Astrocyte (in vitro differentiated cells and primary cell): ENCODE measurements at regions not wholly inside any gene's neighbourhood (a gene's known extent, or its start where the extent isn't known, plus 50 kb on each side); places are given as distances from the start of the nearest gene placed in this dataset.

Experiments used
- DNase-seq: peaks from one replicate; pipeline ENCODE4 v3.0.0-alpha.2; 2010; ENCODE audit warnings: low read depth
- FAIRE-seq: peaks from 2 replicates; lab custom pipeline; 2011; peaks lifted over from hg19 to GRCh38; lab: Jason Lieb, UNC
- H2AFZ ChIP-seq: 2 replicates; pipeline ENCODE4 v1.6.0; 2012; ENCODE audit warnings: low read depth, low read length, inconsistent platforms
- H3K27ac ChIP-seq: 2 replicates; pipeline ENCODE4 v1.5.1; 2011; ENCODE audit warnings: low read depth, low read length, inconsistent platforms
- H3K27me3 ChIP-seq: 2 replicates; pipeline ENCODE4 v1.6.0; 2011; ENCODE audit warnings: low read length, inconsistent platforms; ENCODE audit not compliant: insufficient read depth
- H3K36me3 ChIP-seq: 2 replicates; pipeline ENCODE4 v1.5.1; 2011; ENCODE audit warnings: low read length, inconsistent platforms; ENCODE audit not compliant: insufficient read depth
- H3K4me1 ChIP-seq: 2 replicates; pipeline ENCODE4 v1.5.1; 2011; ENCODE audit warnings: low read length, inconsistent platforms; ENCODE audit not compliant: insufficient read depth
- H3K4me2 ChIP-seq: 2 replicates; pipeline ENCODE4 v1.6.0; 2012; ENCODE audit warnings: low read length, inconsistent platforms
- H3K4me3 ChIP-seq: 2 replicates; pipeline ENCODE4 v1.5.1; 2011; ENCODE audit warnings: low read depth, mild to moderate bottlenecking, low read length, inconsistent platforms; ENCODE audit not compliant: insufficient read depth
- H3K79me2 ChIP-seq: 2 replicates; pipeline ENCODE4 v1.6.0; 2012; ENCODE audit warnings: mild to moderate bottlenecking, low read length, inconsistent platforms; ENCODE audit not compliant: insufficient read depth
- H3K9ac ChIP-seq: 2 replicates; pipeline ENCODE4 v1.6.0; 2012; ENCODE audit warnings: mild to moderate bottlenecking, low read length, inconsistent platforms
- H3K9me3 ChIP-seq: 2 replicates; pipeline ENCODE4 v1.5.1; 2012; ENCODE audit warnings: low read depth, mild to moderate bottlenecking, low read length, inconsistent platforms; ENCODE audit not compliant: insufficient read depth
- H4K20me1 ChIP-seq: 2 replicates; pipeline ENCODE4 v1.6.0; 2012; ENCODE audit warnings: low read length, inconsistent platforms; ENCODE audit not compliant: insufficient read depth
- H3K27ac Mint-ChIP-seq: one replicate; pipeline ENCODE4 v1.8.0; 2021; ENCODE audit warnings: mild to moderate bottlenecking, mixed read lengths; ENCODE audit not compliant: unreplicated experiment
- H3K27me3 Mint-ChIP-seq: one replicate; pipeline ENCODE4 v1.8.0; 2021; ENCODE audit warnings: low read depth, mixed read lengths; ENCODE audit not compliant: unreplicated experiment
- H3K36me3 Mint-ChIP-seq: one replicate; pipeline ENCODE4 v1.8.0; 2021; ENCODE audit warnings: low read depth, mixed read lengths; ENCODE audit not compliant: unreplicated experiment
- H3K4me1 Mint-ChIP-seq: one replicate; pipeline ENCODE4 v1.8.0; 2021; ENCODE audit warnings: low read depth, mixed read lengths; ENCODE audit not compliant: unreplicated experiment
- H3K4me3 Mint-ChIP-seq: one replicate; pipeline ENCODE4 v1.8.0; 2021; ENCODE audit warnings: mild to moderate bottlenecking, moderate library complexity, mixed read lengths; ENCODE audit not compliant: unreplicated experiment
- H3K9me3 Mint-ChIP-seq: one replicate; pipeline ENCODE4 v1.8.0; 2021; ENCODE audit warnings: mild to moderate bottlenecking, mixed read lengths; ENCODE audit not compliant: unreplicated experiment
- EZH2 ChIP-seq: IDR thresholded peaks from 2 replicates; pipeline ENCODE4 v1.6.1; 2012; ENCODE audit warnings: mild to moderate bottlenecking, low read length, inconsistent platforms; ENCODE audit not compliant: insufficient read depth
- TF ChIP-seq, protein P1 (sequence below): IDR thresholded peaks from 2 replicates; pipeline ENCODE4 v1.5.1; 2011; ENCODE audit warnings: low read depth, mild to moderate bottlenecking, inconsistent platforms, low read length, moderate library complexity; ENCODE audit not compliant: insufficient read depth

GRCh38 chr1:193741228-193741627 is 554.8 kb upstream of the B3GALT2 start:
- Histone ChIP-seq H3K36me3 (no peaks in the 10 kb centered on the region), H4K20me1 (no peaks in the 10 kb centered on the region), H2AFZ (no peak overlapping the region), H3K4me3 (no peak overlapping the region), H3K4me2 (no peak overlapping the region), H3K79me2 (no peaks in the 10 kb centered on the region), H3K27ac (no peak overlapping the region), H3K9ac (no peak overlapping the region), H3K27me3 (no peaks in the 10 kb centered on the region), H3K4me1 (no peaks in the 10 kb centered on the region), H3K9me3 (no peaks in the 10 kb centered on the region)
- H3K27me3 Mint-ChIP-seq: no peaks in the 10 kb centered on the region
- FAIRE-seq (no peak), DNase-seq (no peak)
- H3K9me3 Mint-ChIP-seq: no peaks in the 10 kb centered on the region
- H3K4me3 Mint-ChIP-seq: no peak overlapping the region
- TF ChIP-seq EZH2: no peak
- TF ChIP-seq, protein P1, sequence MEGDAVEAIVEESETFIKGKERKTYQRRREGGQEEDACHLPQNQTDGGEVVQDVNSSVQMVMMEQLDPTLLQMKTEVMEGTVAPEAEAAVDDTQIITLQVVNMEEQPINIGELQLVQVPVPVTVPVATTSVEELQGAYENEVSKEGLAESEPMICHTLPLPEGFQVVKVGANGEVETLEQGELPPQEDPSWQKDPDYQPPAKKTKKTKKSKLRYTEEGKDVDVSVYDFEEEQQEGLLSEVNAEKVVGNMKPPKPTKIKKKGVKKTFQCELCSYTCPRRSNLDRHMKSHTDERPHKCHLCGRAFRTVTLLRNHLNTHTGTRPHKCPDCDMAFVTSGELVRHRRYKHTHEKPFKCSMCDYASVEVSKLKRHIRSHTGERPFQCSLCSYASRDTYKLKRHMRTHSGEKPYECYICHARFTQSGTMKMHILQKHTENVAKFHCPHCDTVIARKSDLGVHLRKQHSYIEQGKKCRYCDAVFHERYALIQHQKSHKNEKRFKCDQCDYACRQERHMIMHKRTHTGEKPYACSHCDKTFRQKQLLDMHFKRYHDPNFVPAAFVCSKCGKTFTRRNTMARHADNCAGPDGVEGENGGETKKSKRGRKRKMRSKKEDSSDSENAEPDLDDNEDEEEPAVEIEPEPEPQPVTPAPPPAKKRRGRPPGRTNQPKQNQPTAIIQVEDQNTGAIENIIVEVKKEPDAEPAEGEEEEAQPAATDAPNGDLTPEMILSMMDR: no peak
- peaks cover 2% of the 10 kb centered on the region for H3K4me1 Mint-ChIP-seq
- no peak overlapping the region for H3K27ac Mint-ChIP-seq
- no peaks in the 10 kb centered on the region for H3K36me3 Mint-ChIP-seq

DNA sequence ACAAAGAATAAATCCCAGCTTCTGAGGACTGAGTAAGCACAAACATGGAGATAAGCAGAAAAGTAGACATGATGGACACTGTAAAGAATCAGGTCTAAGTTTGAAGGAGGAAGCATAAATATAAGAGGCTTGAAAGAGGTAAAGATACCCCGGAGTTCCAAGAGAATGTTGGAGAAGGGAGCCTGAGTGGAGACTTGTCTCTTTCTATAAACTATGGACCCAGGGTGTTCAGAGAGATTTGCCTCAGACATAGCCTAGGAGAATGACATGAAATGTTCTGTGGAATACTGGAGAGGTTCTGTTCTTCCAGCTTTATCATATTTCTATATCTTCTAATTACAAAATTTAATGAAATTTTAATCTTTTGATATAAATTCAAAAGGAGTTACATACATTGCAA is 554.3 kb upstream of the B3GALT2 start:
- H3K4me2 ChIP-seq: no peak overlapping the region
- FAIRE-seq: no peak

GRCh38 chr1:193736507-193736906 is 550.1 kb upstream of the B3GALT2 start:
- H3K4me1 ChIP-seq: no peaks in the 10 kb centered on the region
- no peaks in the 10 kb centered on the region for H4K20me1 ChIP-seq
- no peak for TF ChIP-seq EZH2
- TF ChIP-seq, protein P1: no peak
- no peaks in the 10 kb centered on the region for H3K27me3 ChIP-seq
- no peaks in the 10 kb centered on the region for H3K27me3 Mint-ChIP-seq
- no peak overlapping the region for H3K27ac Mint-ChIP-seq
- H3K4me3 Mint-ChIP-seq: no peak overlapping the region
- peaks cover 6% of the 10 kb centered on the region for H3K4me1 Mint-ChIP-seq
- H3K9me3 ChIP-seq: no peaks in the 10 kb centered on the region
- H3K79me2 ChIP-seq: no peaks in the 10 kb centered on the region
- no peak overlapping the region for H2AFZ ChIP-seq
- FAIRE-seq (no peak), DNase-seq (no peak)
- H3K36me3 Mint-ChIP-seq: no peaks in the 10 kb centered on the region
- no peak overlapping the region for H3K27ac ChIP-seq
- no peak overlapping the region for H3K9ac ChIP-seq
- no peaks in the 10 kb centered on the region for H3K9me3 Mint-ChIP-seq
- H3K36me3 ChIP-seq: no peaks in the 10 kb centered on the region
- no peak overlapping the region for H3K4me2 ChIP-seq
- H3K4me3 ChIP-seq: no peak overlapping the region

More for the DNA sequence above, 554.3 kb upstream of the B3GALT2 start:
- no peak overlapping the region for H3K4me3 Mint-ChIP-seq
- Histone ChIP-seq H3K4me3 (no peak overlapping the region), H2AFZ (no peak overlapping the region), H3K9ac (no peak overlapping the region), H4K20me1 (no peaks in the 10 kb centered on the region), H3K4me1 (no peaks in the 10 kb centered on the region), H3K36me3 (no peaks in the 10 kb centered on the region), H3K9me3 (no peaks in the 10 kb centered on the region), H3K27me3 (no peaks in the 10 kb centered on the region), H3K79me2 (no peaks in the 10 kb centered on the region), H3K27ac (no peak overlapping the region)
- no peak for DNase-seq
- no peak for TF ChIP-seq EZH2
- TF ChIP-seq, protein P1: no peak
- no peak overlapping the region for H3K27ac Mint-ChIP-seq
- H3K27me3 Mint-ChIP-seq: no peaks in the 10 kb centered on the region
- H3K4me1 Mint-ChIP-seq: peaks cover 4% of the 10 kb centered on the region
- H3K36me3 Mint-ChIP-seq: no peaks in the 10 kb centered on the region
- no peaks in the 10 kb centered on the region for H3K9me3 Mint-ChIP-seq
